GM21737 (cell line): ENCODE measurements at regions not wholly inside any gene's neighbourhood (a gene's known extent, or its start where the extent isn't known, plus 50 kb on each side); places are given as distances from the start of the nearest gene placed in this dataset.
"Not testable (repeated sequence)": the region's sequence is repeated elsewhere in the genome, so short reads cannot be mapped to it uniquely, and the experiment has no call there.

Experiments used
- ATAC-seq: cut with Tn5 transposase; IDR thresholded peaks from one replicate; pipeline ENCODE4 v1.9.1; 2021; ENCODE audit warnings: mild to moderate bottlenecking, moderate library complexity; ENCODE audit not compliant: unreplicated experiment

GRCh38 chr9:62874213-62874612, 1684.4 kb downstream of the SPATA31A7 start:
- ATAC-seq, result not testable (repeated sequence)

GRCh38 chr9:62874745-62875599, 1685.1 kb downstream of the SPATA31A7 start:
- ATAC-seq, result not testable (repeated sequence)

GRCh38 chr9:62877552-62877951, 1687.7 kb downstream of the SPATA31A7 start:
- ATAC-seq, result not testable (repeated sequence)

- not testable (repeated sequence) for ATAC-seq
Measured at GRCh38 chr9:62877987-62878386, 1688.2 kb downstream of the SPATA31A7 start.

GRCh38 chr9:62880453-62880852, 1690.6 kb downstream of the SPATA31A7 start:
- not testable (repeated sequence) for ATAC-seq

- not testable (repeated sequence) for ATAC-seq
Measured at GRCh38 chr9:62880971-62881370, 1691.1 kb downstream of the SPATA31A7 start.

GRCh38 chr9:62881811-62882210, 1692.0 kb downstream of the SPATA31A7 start:
- not testable (repeated sequence) for ATAC-seq

- not testable (repeated sequence) for ATAC-seq
Measured at GRCh38 chr9:62882717-62883116, 1692.9 kb downstream of the SPATA31A7 start.

- ATAC-seq, result not testable (repeated sequence)
Measured at GRCh38 chr9:62896692-62897091, 1706.9 kb downstream of the SPATA31A7 start.

GRCh38 chr9:62897411-62898225, 1707.8 kb downstream of the SPATA31A7 start:
- ATAC-seq, result not testable (repeated sequence)

GRCh38 chr9:62899666-62900065, 1709.8 kb downstream of the SPATA31A7 start:
- not testable (repeated sequence) for ATAC-seq

- ATAC-seq, result not testable (repeated sequence)
Measured at GRCh38 chr9:62904061-62904460, 1714.2 kb downstream of the SPATA31A7 start.

GRCh38 chr9:62905722-62906121, 1715.9 kb downstream of the SPATA31A7 start:
- ATAC-seq, result not testable (repeated sequence)

- ATAC-seq, result not testable (repeated sequence)
Measured at GRCh38 chr9:62907866-62908265, 1718.0 kb downstream of the SPATA31A7 start.

- ATAC-seq, result not testable (repeated sequence)
Measured at GRCh38 chr9:62908271-62908670, 1718.4 kb downstream of the SPATA31A7 start.

GRCh38 chr9:62909447-62909846, 1719.6 kb downstream of the SPATA31A7 start:
- not testable (repeated sequence) for ATAC-seq

GRCh38 chr9:62912278-62912677, 1722.4 kb downstream of the SPATA31A7 start:
- not testable (repeated sequence) for ATAC-seq

GRCh38 chr9:62915168-62915567, 1725.3 kb downstream of the SPATA31A7 start:
- not testable (repeated sequence) for ATAC-seq

GRCh38 chr9:62915661-62916060, 1725.8 kb downstream of the SPATA31A7 start:
- peak; percentile 99 for ATAC-seq

- ATAC-seq, result not testable (repeated sequence)
Measured at GRCh38 chr9:62918648-62919385, 1729.0 kb downstream of the SPATA31A7 start.

- not testable (repeated sequence) for ATAC-seq
Measured at GRCh38 chr9:62931484-62931883, 1741.6 kb downstream of the SPATA31A7 start.
